ENCODE measurements at regions not wholly inside any gene's neighbourhood (a gene's known extent, or its start where the extent isn't known, plus 50 kb on each side); places are given as distances from the start of the nearest gene placed in this dataset.

DNA sequence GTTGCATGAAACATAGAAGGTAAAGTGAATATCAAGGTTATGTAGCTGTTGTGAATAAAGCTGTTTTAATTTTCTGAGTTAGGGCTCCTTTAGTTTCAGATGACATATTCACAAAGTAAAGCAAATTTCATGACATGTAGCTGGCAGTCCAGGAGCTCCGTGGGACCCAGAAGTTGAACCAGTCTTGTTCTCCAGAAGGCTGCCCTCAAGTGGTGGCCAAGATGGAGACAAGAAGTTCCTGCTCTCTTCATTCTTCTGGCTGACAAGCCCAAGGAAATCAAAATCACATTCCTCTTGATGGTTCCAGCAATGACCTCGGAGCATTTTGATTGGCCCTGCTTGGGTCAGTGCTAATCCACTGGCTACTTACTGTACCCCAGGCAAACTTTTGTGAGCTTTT lies 128.7 kb downstream of the LIG4 start:
- TF ChIP-seq, protein P1, sequence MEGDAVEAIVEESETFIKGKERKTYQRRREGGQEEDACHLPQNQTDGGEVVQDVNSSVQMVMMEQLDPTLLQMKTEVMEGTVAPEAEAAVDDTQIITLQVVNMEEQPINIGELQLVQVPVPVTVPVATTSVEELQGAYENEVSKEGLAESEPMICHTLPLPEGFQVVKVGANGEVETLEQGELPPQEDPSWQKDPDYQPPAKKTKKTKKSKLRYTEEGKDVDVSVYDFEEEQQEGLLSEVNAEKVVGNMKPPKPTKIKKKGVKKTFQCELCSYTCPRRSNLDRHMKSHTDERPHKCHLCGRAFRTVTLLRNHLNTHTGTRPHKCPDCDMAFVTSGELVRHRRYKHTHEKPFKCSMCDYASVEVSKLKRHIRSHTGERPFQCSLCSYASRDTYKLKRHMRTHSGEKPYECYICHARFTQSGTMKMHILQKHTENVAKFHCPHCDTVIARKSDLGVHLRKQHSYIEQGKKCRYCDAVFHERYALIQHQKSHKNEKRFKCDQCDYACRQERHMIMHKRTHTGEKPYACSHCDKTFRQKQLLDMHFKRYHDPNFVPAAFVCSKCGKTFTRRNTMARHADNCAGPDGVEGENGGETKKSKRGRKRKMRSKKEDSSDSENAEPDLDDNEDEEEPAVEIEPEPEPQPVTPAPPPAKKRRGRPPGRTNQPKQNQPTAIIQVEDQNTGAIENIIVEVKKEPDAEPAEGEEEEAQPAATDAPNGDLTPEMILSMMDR (IDR thresholded peaks at IDR 0.05): no peak
- no peak for TF ChIP-seq POLR2A (IDR thresholded peaks at IDR 0.05)
